Heart left ventricle (tissue), 13 donors: ENCODE measurements at regions not wholly inside any gene's neighbourhood (a gene's known extent, or its start where the extent isn't known, plus 50 kb on each side); places are given as distances from the start of the nearest gene placed in this dataset.

Source experiments
- CTCF ChIP-seq, 12 donors: fragments of 200-600 bp; sonication (generic) in 4 of 12; IDR thresholded peaks; one replicate each; pipeline versions ENCODE4 v1.5.0 to v1.8.0; 2018 to 2022; ENCODE audit warnings: antibody characterized with exemption in 12 of 12, mild to moderate bottlenecking in 5 of 12
- POLR2A ChIP-seq, 2 donors: fragments of 450-650 bp; IDR thresholded peaks; one replicate each; pipeline ENCODE4 v1.6.1; 2017; ENCODE audit warnings: antibody characterized with exemption in 2 of 2, mild to moderate bottlenecking in 2 of 2, moderate library complexity in 2 of 2
- donor health status: ischemic (EF 13 %, LVEDD 7.1; RV severe dilation, severe dysfunction).
- donor health status: DM: no; HTN: yes; CAD: no.
- donor health status: DM: no; HTN: no; CAD: no.
- donor health status: ischemic (EF 25% LVEDD 6.9; RV normal size, moderate dysfunction).
- donor health status: ischemic (EF 25% LVEDD 5.7; RV mildly dilated, moderate dysfunction).
- donor health status: ischemic (EF 35%, LVEDD 5.7; RV mildly dilated, moderate dysfunction).
- donor health status: nonischemic (EF 11% LVEDD 7.7; RV severe dilation, severe dysfunction).
- donor health status: DM: yes; HTN: yes; CAD: no.
- donor health status: PGD.
- donor health status: ischemic (EF 29% LVEDD 5.4; RV normal size, mild dysfunction).
- donor health status: nonischemic (EF 23%, LVEDD 6.1; RV moderate dilation, normal function).

DNA sequence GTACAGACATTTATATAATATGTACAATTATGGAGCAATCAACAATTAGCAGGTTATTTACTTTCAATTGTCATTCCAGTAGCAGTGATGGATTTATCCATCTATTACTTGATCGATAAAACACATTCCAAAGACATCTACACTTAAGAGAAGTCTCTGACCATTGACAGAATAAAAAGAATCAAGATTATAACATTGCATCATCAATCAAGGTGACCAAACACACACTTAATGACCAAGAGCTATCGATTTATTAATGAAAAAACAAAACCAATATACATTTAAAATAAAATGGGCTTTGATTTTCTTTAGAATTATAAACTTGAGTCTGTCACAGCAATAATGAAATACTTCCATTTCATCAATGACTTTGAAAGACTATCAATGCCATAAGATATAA, 170.2 kb upstream of the CDKN3 start:
- TF ChIP-seq CTCF (IDR thresholded peaks at IDR 0.05), result no peak
- TF ChIP-seq POLR2A (IDR thresholded peaks at IDR 0.05), result no peak
